PC-3 (cell line): ENCODE measurements at regions not wholly inside any gene's neighbourhood (a gene's known extent, or its start where the extent isn't known, plus 50 kb on each side); places are given as distances from the start of the nearest gene placed in this dataset.
"Not testable (repeated sequence)": the region's sequence is repeated elsewhere in the genome, so short reads cannot be mapped to it uniquely, and the experiment has no call there.

ENCODE experiments used
- ATAC-seq: fragments of 200-7000 bp; cut with Tn5 transposase; 2 replicates; pipeline ENCODE4 v1.9.1; 2020; ENCODE audit warnings: mild to moderate bottlenecking, moderate library complexity
- BruUV-seq: library from RNA; stranded (reverse); fragments of 400-500 nt; replicated peaks from 2 replicates; lab custom pipeline; 2021; lab: Mats Ljungman, UMichigan
- CTCF ChIA-PET: fragments of 300-600 bp; sonication (Branson Sonifier 250); formaldehyde crosslinking; loops from one replicate; lab custom pipeline; 2022; ENCODE audit warnings: antibody characterized with exemption; lab: Charles Lee
- POLR2A ChIA-PET: fragments of 300-600 bp; sonication (Branson Sonifier 250); formaldehyde crosslinking; loops from one replicate; lab custom pipeline; 2022; ENCODE audit warnings: antibody characterized with exemption; ENCODE audit not compliant: unreplicated experiment; lab: Charles Lee
- DNase-seq: peaks from one replicate; pipeline ENCODE4 v3.0.0-alpha.2; 2015
- H2AFZ ChIP-seq: fragments of 300-600 bp; sonication (generic); 2 replicates; pipeline ENCODE4 v1.6.0; 2016; ENCODE audit warnings: antibody characterized with exemption, low read length
- H3F3A ChIP-seq: fragments of 300-600 bp; sonication (generic); one replicate; pipeline ENCODE4 v1.6.0; 2017; ENCODE audit warnings: antibody characterized with exemption, low read length, control low read depth, mild to moderate bottlenecking; ENCODE audit not compliant: unreplicated experiment
- H3K27ac ChIP-seq: fragments of 300-600 bp; sonication (generic); 2 replicates; pipeline ENCODE4 v1.5.1; 2016; ENCODE audit warnings: mild to moderate bottlenecking, low read length
- H3K27me3 ChIP-seq: fragments of 300-600 bp; sonication (generic); 2 replicates; pipeline ENCODE4 v1.6.1; 2016; ENCODE audit warnings: low read length, mixed read lengths
- H3K36me3 ChIP-seq: fragments of 300-600 bp; sonication (generic); 2 replicates; pipeline ENCODE4 v1.6.1; 2016; ENCODE audit warnings: low read depth, mixed run types, low read length, mixed read lengths
- H3K4me1 ChIP-seq: fragments of 300-600 bp; sonication (generic); 2 replicates; pipeline ENCODE4 v1.5.1; 2016; ENCODE audit warnings: low read length; ENCODE audit not compliant: insufficient read depth
- H3K4me2 ChIP-seq: fragments of 300-600 bp; sonication (generic); 2 replicates; pipeline ENCODE4 v1.6.0; 2016; ENCODE audit warnings: low read length
- H3K4me3 ChIP-seq: fragments of 300-600 bp; sonication (generic); 2 replicates; pipeline ENCODE4 v1.5.1; 2016; ENCODE audit warnings: mild to moderate bottlenecking, low read length, mixed read lengths
- H3K79me2 ChIP-seq: fragments of 300-600 bp; sonication (generic); 2 replicates; pipeline ENCODE4 v1.6.1; 2017; ENCODE audit warnings: low read length, mixed read lengths
- H3K9ac ChIP-seq: fragments of 300-600 bp; sonication (generic); 2 replicates; pipeline ENCODE4 v1.6.0; 2016; ENCODE audit warnings: mild to moderate bottlenecking, low read length
- H3K9me2 ChIP-seq: fragments of 300-600 bp; sonication (generic); replicated peaks from 2 replicates; pipeline ENCODE4 v1.6.1; 2016; ENCODE audit warnings: mixed run types, low read length, mixed read lengths
- H3K9me3 ChIP-seq: fragments of 300-600 bp; sonication (generic); 2 replicates; pipeline ENCODE4 v1.6.1; 2016; ENCODE audit warnings: low read length, mixed read lengths
- H4K20me1 ChIP-seq: fragments of 300-600 bp; sonication (generic); 2 replicates; pipeline ENCODE4 v1.6.1; 2016; ENCODE audit warnings: low read length, mixed read lengths
- CTCF ChIP-seq: fragments of 300-600 bp; sonication (generic); conservative IDR thresholded peaks from 2 replicates; pipeline ENCODE4 v1.5.1; 2017; ENCODE audit warnings: antibody characterized with exemption, low read depth, mild to moderate bottlenecking, low read length
- EZH2 ChIP-seq: fragments of 300-600 bp; sonication (generic); IDR thresholded peaks from one replicate; pipeline ENCODE4 v1.6.1; 2017; ENCODE audit warnings: antibody characterized with exemption, mild to moderate bottlenecking, low read length; ENCODE audit not compliant: unreplicated experiment
- EZH2phosphoT487 ChIP-seq: fragments of 300-600 bp; sonication (generic); IDR thresholded peaks from 2 replicates; pipeline ENCODE4 v1.6.1; 2018; ENCODE audit warnings: mild to moderate bottlenecking, antibody characterized with exemption, low read length, borderline replicate concordance
- intact Hi-C: fragments of 100-400 bp; cut with micrococcal nuclease; formaldehyde crosslinking; loops from 2 replicates; pipeline ENCODE4 v1.9.0; 2023

- ATAC-seq (no peak), DNase-seq (no peak)
- no peaks in the 10 kb centered on the region for H3K36me3 ChIP-seq
- H3K4me3 ChIP-seq, result no peak overlapping the region
- ChIA-PET CTCF (no interaction called here), POLR2A (no interaction called here)
- no peaks in the 10 kb centered on the region for H3K9me3 ChIP-seq
- H3K27me3 ChIP-seq, result no peaks in the 10 kb centered on the region
- no peaks in the 10 kb centered on the region for H4K20me1 ChIP-seq
- no peak overlapping the region for H3K27ac ChIP-seq
- no peak overlapping the region for H2AFZ ChIP-seq
- H3K9me2 ChIP-seq, result no peaks in the 10 kb centered on the region
- no peak overlapping the region for H3K9ac ChIP-seq
- intact Hi-C loops, result no loop called here
- TF ChIP-seq CTCF (no peak), EZH2 (no peak), EZH2phosphoT487 (no peak)
- peaks cover 5% of the 10 kb centered on the region; the same call in 1 of the 2 replicates for H3K4me1 ChIP-seq
- H3F3A ChIP-seq, result no peaks in the 10 kb centered on the region
- no peaks in the 10 kb centered on the region for H3K79me2 ChIP-seq
- no TSS peak for BruUV-seq
- no peak overlapping the region for H3K4me2 ChIP-seq
Observed at GRCh38 chr4:84218031-84218430, 281.1 kb downstream of the NKX6-1 start.

DNA sequence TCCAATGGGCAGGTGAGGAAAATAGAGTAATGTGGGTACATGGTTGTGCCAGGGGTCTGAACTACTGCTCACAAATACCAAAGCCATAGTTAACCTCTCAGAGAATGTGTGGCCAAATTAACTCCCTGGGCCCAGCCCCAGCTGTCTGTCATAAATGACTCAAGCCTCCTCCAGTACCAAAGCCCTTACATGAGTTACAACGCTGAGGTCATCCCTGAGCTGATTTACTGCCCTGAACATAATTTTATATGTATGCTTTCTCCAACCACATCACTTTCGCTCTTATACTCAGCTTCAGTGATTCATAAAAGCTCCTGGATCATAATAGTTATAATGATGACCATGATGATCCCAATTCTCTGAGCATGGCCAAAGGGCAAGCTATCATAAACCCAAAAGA lies 283.9 kb downstream of the NKX6-1 start:
- Histone ChIP-seq H3K27me3 (no peaks in the 10 kb centered on the region), H3K4me3 (no peak overlapping the region), H3K9me3 (no peaks in the 10 kb centered on the region), H3F3A (no peaks in the 10 kb centered on the region), H3K9me2 (no peaks in the 10 kb centered on the region), H3K9ac (no peak overlapping the region), H3K27ac (no peak overlapping the region), H3K4me2 (peak overlapping the region; percentile 20; the same call in 1 of the 2 replicates), H3K79me2 (no peaks in the 10 kb centered on the region), H3K36me3 (no peaks in the 10 kb centered on the region), H3K4me1 (peaks cover 5% of the 10 kb centered on the region; the same call in 1 of the 2 replicates), H4K20me1 (no peaks in the 10 kb centered on the region), H2AFZ (no peak overlapping the region)
- no peak for TF ChIP-seq EZH2phosphoT487
- POLR2A ChIA-PET, result no interaction called here
- CTCF ChIA-PET, result no interaction called here
- ATAC-seq (peak; percentile 82), DNase-seq (peak; percentile 62)
- BruUV-seq, result no TSS peak
- intact Hi-C loops, result no loop called here

DNA sequence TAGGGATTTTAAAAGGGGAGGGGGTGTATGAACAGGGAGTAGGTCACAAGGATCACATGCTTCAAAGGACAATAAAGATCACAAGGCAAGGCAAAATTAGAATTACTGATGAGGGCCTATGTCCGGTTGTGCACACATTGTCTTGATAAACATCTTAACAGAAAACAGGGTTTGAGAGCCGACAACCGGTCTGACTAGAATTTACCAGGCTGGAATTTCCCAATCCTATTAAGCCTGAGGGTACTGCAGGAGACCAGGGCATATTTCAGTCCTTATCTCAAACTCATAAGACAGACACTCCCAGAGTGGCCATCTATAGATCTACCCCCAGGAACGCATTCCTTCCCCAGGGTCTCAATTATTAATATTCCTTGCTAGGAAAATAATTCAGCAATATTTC lies 292.9 kb downstream of the NKX6-1 start:
- H3K79me2 ChIP-seq, H3K27ac ChIP-seq, H3K27me3 ChIP-seq, H3K9me2 ChIP-seq, CTCF ChIA-PET, intact Hi-C loops, POLR2A ChIA-PET, H3K4me3 ChIP-seq, ATAC-seq, BruUV-seq, H3F3A ChIP-seq, H3K9me3 ChIP-seq, DNase-seq, H3K4me2 ChIP-seq, H3K4me1 ChIP-seq, H4K20me1 ChIP-seq, H3K36me3 ChIP-seq, H2AFZ ChIP-seq, H3K9ac ChIP-seq: not testable (repeated sequence)

DNA sequence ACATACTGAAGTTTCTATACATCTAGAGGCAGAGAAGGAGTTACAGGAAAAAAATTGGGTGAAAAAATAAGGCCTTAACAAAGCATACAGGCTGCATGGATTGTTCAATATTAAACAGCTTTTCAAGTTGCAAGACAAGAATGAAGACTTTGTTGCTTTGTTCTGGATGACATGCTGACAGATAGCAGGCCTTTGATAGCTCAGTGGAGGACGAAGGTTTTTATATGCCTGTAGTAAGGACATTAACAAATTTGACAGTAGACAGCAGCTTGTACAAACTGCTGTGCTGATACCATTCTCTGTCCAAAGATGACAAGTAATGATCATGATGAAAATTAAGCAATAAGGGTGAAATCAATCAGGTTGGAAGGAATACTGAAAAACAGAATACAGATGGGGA lies 309.9 kb downstream of the NKX6-1 start:
- Histone ChIP-seq H2AFZ (no peak overlapping the region), H3K4me2 (no peak overlapping the region), H3K4me1 (no peaks in the 10 kb centered on the region), H3K9me3 (no peaks in the 10 kb centered on the region), H3K9ac (no peak overlapping the region), H3K27me3 (no peaks in the 10 kb centered on the region), H3K27ac (no peak overlapping the region), H3F3A (no peaks in the 10 kb centered on the region), H4K20me1 (no peaks in the 10 kb centered on the region), H3K79me2 (no peaks in the 10 kb centered on the region), H3K4me3 (no peak overlapping the region), H3K9me2 (no peaks in the 10 kb centered on the region), H3K36me3 (no peaks in the 10 kb centered on the region)
- no TSS peak for BruUV-seq
- CTCF ChIA-PET, result no interaction called here
- ATAC-seq (no peak), DNase-seq (no peak)
- POLR2A ChIA-PET, result no interaction called here
- TF ChIP-seq EZH2, result no peak
- TF ChIP-seq EZH2phosphoT487, result no peak
- no peak for TF ChIP-seq CTCF
- intact Hi-C loops, result no loop called here
